Liver (tissue), 8 donors: ENCODE measurements at regions not wholly inside any gene's neighbourhood (a gene's known extent, or its start where the extent isn't known, plus 50 kb on each side); places are given as distances from the start of the nearest gene placed in this dataset.

Experiments used
- DNase-seq: peaks from one replicate; pipeline ENCODE4 v3.0.0-alpha.2; 2017; ENCODE audit warnings: low spot score
- H3K27ac ChIP-seq, 2 donors: one replicate each; pipeline ENCODE4 v1.7.0; 2013; ENCODE audit warnings: inconsistent platforms in 2 of 2, low read length in 2 of 2, control low read depth in 1 of 2, low read depth in 1 of 2, mild to moderate bottlenecking in 1 of 2
- H3K27me3 ChIP-seq, 4 donors: one replicate each; pipeline versions ENCODE4 v1.6.1 to v1.7.0; 2013; ENCODE audit warnings: low read length in 3 of 4, inconsistent platforms in 1 of 4, mild to moderate bottlenecking in 1 of 4, moderate library complexity in 1 of 4; ENCODE audit not compliant: control insufficient read depth in 4 of 4, insufficient read depth in 4 of 4
- H3K36me3 ChIP-seq, 4 donors: one replicate each; pipeline versions ENCODE4 v1.6.1 to v1.7.0; 2013; ENCODE audit warnings: low read length in 3 of 4, mild to moderate bottlenecking in 3 of 4, low read depth in 1 of 4, moderate library complexity in 1 of 4; ENCODE audit not compliant: control insufficient read depth in 4 of 4, insufficient read depth in 3 of 4
- H3K4me1 ChIP-seq, 4 donors: one replicate each; pipeline versions ENCODE4 v1.6.1 to v1.7.0; 2013; ENCODE audit warnings: low read length in 3 of 4, mild to moderate bottlenecking in 3 of 4, moderate library complexity in 1 of 4; ENCODE audit not compliant: control insufficient read depth in 4 of 4, insufficient read depth in 4 of 4
- H3K4me3 ChIP-seq, 3 donors: one replicate each; pipeline versions ENCODE4 v1.6.1 to v1.7.0; 2013; ENCODE audit warnings: low read length in 3 of 3, control low read depth in 1 of 3, low read depth in 1 of 3, mild to moderate bottlenecking in 1 of 3
- H3K9ac ChIP-seq, 2 donors: one replicate each; pipeline ENCODE4 v1.7.0; 2013; ENCODE audit warnings: low read length in 2 of 2, mild to moderate bottlenecking in 2 of 2, moderate library complexity in 2 of 2, control low read depth in 1 of 2, low read depth in 1 of 2
- H3K9me3 ChIP-seq, 4 donors: one replicate each; pipeline versions ENCODE4 v1.6.1 to v1.7.0; 2013; ENCODE audit warnings: low read length in 3 of 4; ENCODE audit not compliant: control insufficient read depth in 4 of 4
- EGR1 ChIP-seq, 2 donors: IDR thresholded peaks; 2 replicates each; pipeline ENCODE4 v1.6.1; 2016 to 2018; ENCODE audit warnings: antibody characterized with exemption in 2 of 2, low read depth in 2 of 2
- FOXA1 ChIP-seq: IDR thresholded peaks from 2 replicates; pipeline ENCODE4 v1.6.1; 2016; ENCODE audit warnings: antibody characterized with exemption
- GABPA ChIP-seq, 2 donors: IDR thresholded peaks in 1 of 2; conservative IDR thresholded peaks in 1 of 2; 2 replicates each; pipeline ENCODE4 v1.6.1; 2016; ENCODE audit warnings: antibody characterized with exemption in 2 of 2, mild to moderate bottlenecking in 1 of 2, moderate library complexity in 1 of 2
- HNF4A ChIP-seq, 2 donors: conservative IDR thresholded peaks; 2 replicates each; pipeline ENCODE4 v1.6.1; 2016; ENCODE audit warnings: antibody characterized with exemption in 2 of 2, mild to moderate bottlenecking in 2 of 2
- HNF4G ChIP-seq: IDR thresholded peaks from 2 replicates; pipeline ENCODE4 v1.6.1; 2016; ENCODE audit warnings: antibody characterized with exemption
- NR2F2 ChIP-seq: IDR thresholded peaks from 2 replicates; pipeline ENCODE4 v1.6.1; 2016; ENCODE audit warnings: antibody characterized with exemption
- RAD21 ChIP-seq, 2 donors: IDR thresholded peaks; 2 replicates each; pipeline ENCODE4 v1.6.1; 2016; ENCODE audit warnings: antibody characterized with exemption in 2 of 2, mild to moderate bottlenecking in 2 of 2
- RXRA ChIP-seq, 2 donors: IDR thresholded peaks; 2 replicates each; pipeline ENCODE4 v1.6.1; 2017 to 2018; ENCODE audit warnings: antibody characterized with exemption in 2 of 2, mild to moderate bottlenecking in 1 of 2
- SP1 ChIP-seq: IDR thresholded peaks from 2 replicates; pipeline ENCODE4 v1.6.1; 2018; ENCODE audit warnings: antibody characterized with exemption, mild to moderate bottlenecking
- TAF1 ChIP-seq: conservative IDR thresholded peaks from 2 replicates; pipeline ENCODE4 v1.6.1; 2016; ENCODE audit warnings: antibody characterized with exemption, mild to moderate bottlenecking
- YY1 ChIP-seq: IDR thresholded peaks from 2 replicates; pipeline ENCODE4 v1.6.1; 2016; ENCODE audit warnings: antibody characterized with exemption, mild to moderate bottlenecking
- WGBS: extraction: QIAGEN DNeasy Blood & Tissue Kit; methylation state at CpG from one replicate; pipeline ENCODE4 v1.1.7; 2013; 5-methylcytosine and 5-hydroxymethylcytosine counted together
- TF ChIP-seq, protein P1 (sequence below): fragments of 150-350 bp; IDR thresholded peaks from 2 replicates; pipeline ENCODE4 v1.5.1; 2017; ENCODE audit warnings: improper control_type of control experiment, low read depth, low read length; ENCODE audit not compliant: missing input control
- TF ChIP-seq, protein P2 (sequence below): IDR thresholded peaks from 2 replicates; pipeline ENCODE4 v1.6.1; 2016; ENCODE audit warnings: antibody characterized with exemption
- TF ChIP-seq, protein P3 (sequence below): IDR thresholded peaks from 2 replicates; pipeline ENCODE4 v1.6.1; 2016; ENCODE audit warnings: antibody characterized with exemption
- donor health status: healthy.
- donor health status: healthy.
- donor health status: healthy.
- donor health status: healthy.
- donor health status: healthy.

DNA sequence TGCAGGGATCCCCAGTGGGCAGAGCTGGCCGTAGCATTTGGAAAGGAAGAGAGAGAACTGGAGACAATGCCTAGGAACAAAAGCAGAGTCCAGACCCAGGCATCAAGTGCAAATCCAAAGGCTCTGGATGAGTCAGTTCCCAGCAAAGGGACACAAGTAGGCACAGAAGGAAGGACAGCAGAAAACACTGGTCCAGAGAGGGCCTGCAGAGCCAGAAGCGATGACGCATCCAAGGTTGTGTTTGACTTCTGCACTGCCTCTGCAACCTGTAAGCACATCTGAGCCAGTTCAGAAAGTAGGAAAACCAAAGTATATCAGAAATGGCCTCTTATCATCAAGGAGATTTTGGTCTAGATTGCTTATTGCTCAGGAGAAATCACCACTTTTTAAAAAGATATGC is 604.5 kb downstream of the FGF9 start:
- H3K4me1 ChIP-seq: no peaks in the 10 kb centered on the region
- H3K27me3 ChIP-seq: no peaks in the 10 kb centered on the region
- no peak overlapping the region for H3K9ac ChIP-seq
- no peak overlapping the region for H3K4me3 ChIP-seq
- no peaks in the 10 kb centered on the region for H3K9me3 ChIP-seq
- H3K36me3 ChIP-seq: no peaks in the 10 kb centered on the region
- TF ChIP-seq TAF1: no peak
- TF ChIP-seq, protein P1, sequence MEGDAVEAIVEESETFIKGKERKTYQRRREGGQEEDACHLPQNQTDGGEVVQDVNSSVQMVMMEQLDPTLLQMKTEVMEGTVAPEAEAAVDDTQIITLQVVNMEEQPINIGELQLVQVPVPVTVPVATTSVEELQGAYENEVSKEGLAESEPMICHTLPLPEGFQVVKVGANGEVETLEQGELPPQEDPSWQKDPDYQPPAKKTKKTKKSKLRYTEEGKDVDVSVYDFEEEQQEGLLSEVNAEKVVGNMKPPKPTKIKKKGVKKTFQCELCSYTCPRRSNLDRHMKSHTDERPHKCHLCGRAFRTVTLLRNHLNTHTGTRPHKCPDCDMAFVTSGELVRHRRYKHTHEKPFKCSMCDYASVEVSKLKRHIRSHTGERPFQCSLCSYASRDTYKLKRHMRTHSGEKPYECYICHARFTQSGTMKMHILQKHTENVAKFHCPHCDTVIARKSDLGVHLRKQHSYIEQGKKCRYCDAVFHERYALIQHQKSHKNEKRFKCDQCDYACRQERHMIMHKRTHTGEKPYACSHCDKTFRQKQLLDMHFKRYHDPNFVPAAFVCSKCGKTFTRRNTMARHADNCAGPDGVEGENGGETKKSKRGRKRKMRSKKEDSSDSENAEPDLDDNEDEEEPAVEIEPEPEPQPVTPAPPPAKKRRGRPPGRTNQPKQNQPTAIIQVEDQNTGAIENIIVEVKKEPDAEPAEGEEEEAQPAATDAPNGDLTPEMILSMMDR: no peak
- no peak for TF ChIP-seq EGR1 (IDR thresholded peaks at IDR 0.05; ENCODE audit: low read depth in 2 of 2)
- no peak for TF ChIP-seq YY1
- TF ChIP-seq, protein P2, sequence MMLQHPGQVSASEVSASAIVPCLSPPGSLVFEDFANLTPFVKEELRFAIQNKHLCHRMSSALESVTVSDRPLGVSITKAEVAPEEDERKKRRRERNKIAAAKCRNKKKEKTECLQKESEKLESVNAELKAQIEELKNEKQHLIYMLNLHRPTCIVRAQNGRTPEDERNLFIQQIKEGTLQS: no peak
- TF ChIP-seq HNF4A (conservative IDR thresholded peaks at IDR 0.05): no peak
- TF ChIP-seq, protein P3, sequence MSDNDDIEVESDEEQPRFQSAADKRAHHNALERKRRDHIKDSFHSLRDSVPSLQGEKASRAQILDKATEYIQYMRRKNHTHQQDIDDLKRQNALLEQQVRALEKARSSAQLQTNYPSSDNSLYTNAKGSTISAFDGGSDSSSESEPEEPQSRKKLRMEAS: no peak
- TF ChIP-seq RAD21 (IDR thresholded peaks at IDR 0.05): no peak
- H3K27ac ChIP-seq: no peak overlapping the region
- DNase-seq: no peak
- 85% methylated on average over 3 of the region's 3 CpGs for WGBS

DNA sequence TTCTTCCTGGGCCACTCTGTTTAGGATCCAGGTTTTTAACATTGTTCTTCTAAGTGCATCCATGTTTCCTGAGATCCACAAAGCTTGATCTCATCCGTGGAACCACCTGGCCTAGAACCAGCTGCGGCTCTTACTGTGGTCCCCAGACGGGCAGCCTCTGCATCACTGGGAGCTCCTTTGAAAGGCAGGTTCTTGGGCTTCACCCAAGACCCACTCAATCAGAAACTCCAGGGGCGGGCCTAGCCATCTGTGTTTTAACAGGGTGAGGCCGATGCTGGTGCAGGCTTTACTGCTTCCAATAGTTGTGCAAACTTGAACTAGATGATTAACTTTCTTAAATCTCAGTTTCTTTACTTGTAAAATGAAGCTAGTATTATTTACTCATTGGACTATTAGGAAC is 605.7 kb downstream of the FGF9 start:
- no peak overlapping the region for H3K27ac ChIP-seq

DNA sequence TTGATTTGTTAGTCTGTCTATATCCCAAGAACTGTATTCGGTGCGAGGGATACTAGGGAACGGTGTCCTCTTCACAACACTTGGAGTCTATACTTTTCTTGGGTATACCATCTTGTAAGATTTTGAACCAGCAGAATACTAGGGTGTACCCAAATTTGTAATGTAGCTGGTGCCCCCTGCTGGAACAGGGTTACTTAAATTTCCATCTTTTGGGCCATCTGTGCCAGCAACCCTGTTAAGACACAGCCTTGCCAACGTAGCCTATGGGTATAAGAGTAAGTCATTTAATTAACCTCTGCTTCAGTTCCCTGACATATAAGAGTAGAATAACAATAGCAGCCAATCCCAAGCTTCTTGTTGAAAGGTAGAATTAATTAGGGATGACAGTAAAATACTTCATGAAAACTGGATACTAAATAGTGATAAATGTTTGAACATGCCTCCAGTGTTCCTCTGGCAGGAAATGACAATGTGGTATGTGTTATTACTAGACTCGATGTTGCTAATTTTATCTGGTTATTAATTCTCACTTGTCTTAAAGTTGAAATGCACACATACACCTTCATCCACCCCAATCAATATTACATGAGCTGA is 607.6 kb downstream of the FGF9 start:
- DNase-seq: peak; percentile 49
- TF ChIP-seq FOXA1: no peak
- no peak for TF ChIP-seq RXRA (IDR thresholded peaks at IDR 0.05)
- no peak for TF ChIP-seq TAF1
- TF ChIP-seq YY1: no peak
- no peak for TF ChIP-seq SP1
- TF ChIP-seq, protein P1: peak; percentile 41
- TF ChIP-seq HNF4G: no peak
- no peak for TF ChIP-seq NR2F2
- no peak for TF ChIP-seq GABPA (IDR thresholded peaks at IDR 0.05 in 1 of 2, conservative IDR thresholded peaks at IDR 0.05 in 1 of 2)
- no peak for TF ChIP-seq EGR1 (IDR thresholded peaks at IDR 0.05; ENCODE audit: low read depth in 2 of 2)
- peak; percentile 77 to 79 for TF ChIP-seq RAD21 (IDR thresholded peaks at IDR 0.05)

More for the DNA sequence above, 605.7 kb downstream of the FGF9 start:
- 78% methylated on average over 5 of the region's 5 CpGs for WGBS
- Histone ChIP-seq H3K4me3 (no peak overlapping the region), H3K4me1 (no peaks in the 10 kb centered on the region), H3K36me3 (no peaks in the 10 kb centered on the region), H3K9me3 (no peaks in the 10 kb centered on the region), H3K9ac (no peak overlapping the region), H3K27me3 (no peaks in the 10 kb centered on the region)
- TF ChIP-seq HNF4A (conservative IDR thresholded peaks at IDR 0.05) (no peak), HNF4G (no peak), RAD21 (IDR thresholded peaks at IDR 0.05) (no peak)
- DNase-seq: no peak

More for the DNA sequence above, 607.6 kb downstream of the FGF9 start:
- 47% methylated on average over 5 of the region's 5 CpGs for WGBS
- Histone ChIP-seq H3K36me3 (no peaks in the 10 kb centered on the region), H3K27me3 (no peaks in the 10 kb centered on the region), H3K27ac (no peak overlapping the region), H3K4me1 (no peaks in the 10 kb centered on the region), H3K9me3 (no peaks in the 10 kb centered on the region), H3K4me3 (no peak overlapping the region), H3K9ac (no peak overlapping the region)
